PC-9 (cell line): ENCODE measurements at regions not wholly inside any gene's neighbourhood (a gene's known extent, or its start where the extent isn't known, plus 50 kb on each side); places are given as distances from the start of the nearest gene placed in this dataset.

ENCODE experiments used
- EZH2 ChIP-seq: fragments of 200-600 bp; sonication (generic); IDR thresholded peaks from 2 replicates; pipeline ENCODE4 v1.8.0; 2017; ENCODE audit warnings: antibody characterized with exemption, low read depth
- TF ChIP-seq, protein P1 (sequence below): fragments of 200-600 bp; sonication (generic); conservative IDR thresholded peaks from 2 replicates; pipeline ENCODE4 v1.6.1; 2017; ENCODE audit warnings: mixed run types, antibody characterized with exemption, mild to moderate bottlenecking, moderate library complexity

DNA sequence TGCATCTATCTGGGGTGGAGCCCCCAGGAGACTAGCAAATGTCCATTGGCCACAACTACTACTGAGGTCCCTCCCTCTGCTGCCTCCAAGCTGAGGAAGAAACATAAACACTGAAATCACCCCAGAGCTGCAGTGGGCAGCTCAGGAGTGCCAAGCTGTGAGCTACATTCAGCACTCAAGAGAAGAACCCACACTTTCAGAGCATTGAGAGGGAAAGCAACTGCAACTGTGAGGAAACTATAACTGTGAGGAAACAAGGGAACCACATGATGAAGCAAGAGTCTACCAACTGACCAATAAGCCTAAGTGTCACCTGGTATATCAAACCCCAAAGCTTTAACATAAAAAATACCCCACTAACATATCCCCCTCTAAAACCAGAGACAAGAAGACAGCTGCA is 373.5 kb upstream of the TACR3 start:
- TF ChIP-seq, protein P1, sequence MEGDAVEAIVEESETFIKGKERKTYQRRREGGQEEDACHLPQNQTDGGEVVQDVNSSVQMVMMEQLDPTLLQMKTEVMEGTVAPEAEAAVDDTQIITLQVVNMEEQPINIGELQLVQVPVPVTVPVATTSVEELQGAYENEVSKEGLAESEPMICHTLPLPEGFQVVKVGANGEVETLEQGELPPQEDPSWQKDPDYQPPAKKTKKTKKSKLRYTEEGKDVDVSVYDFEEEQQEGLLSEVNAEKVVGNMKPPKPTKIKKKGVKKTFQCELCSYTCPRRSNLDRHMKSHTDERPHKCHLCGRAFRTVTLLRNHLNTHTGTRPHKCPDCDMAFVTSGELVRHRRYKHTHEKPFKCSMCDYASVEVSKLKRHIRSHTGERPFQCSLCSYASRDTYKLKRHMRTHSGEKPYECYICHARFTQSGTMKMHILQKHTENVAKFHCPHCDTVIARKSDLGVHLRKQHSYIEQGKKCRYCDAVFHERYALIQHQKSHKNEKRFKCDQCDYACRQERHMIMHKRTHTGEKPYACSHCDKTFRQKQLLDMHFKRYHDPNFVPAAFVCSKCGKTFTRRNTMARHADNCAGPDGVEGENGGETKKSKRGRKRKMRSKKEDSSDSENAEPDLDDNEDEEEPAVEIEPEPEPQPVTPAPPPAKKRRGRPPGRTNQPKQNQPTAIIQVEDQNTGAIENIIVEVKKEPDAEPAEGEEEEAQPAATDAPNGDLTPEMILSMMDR, result no peak
- TF ChIP-seq EZH2, result no peak
